GM23338 (cell line): ENCODE measurements at regions not wholly inside any gene's neighbourhood (a gene's known extent, or its start where the extent isn't known, plus 50 kb on each side); places are given as distances from the start of the nearest gene placed in this dataset.

Experiments
- ATAC-seq: fragments of 200-7000 bp; cut with Tn5 transposase; 3 replicates; pipeline ENCODE4 v1.9.1; 2020
- DNase-seq: peaks from one replicate; pipeline ENCODE4 v3.0.0-alpha.2; 2015; ENCODE audit warnings: low spot score
- H2AFZ ChIP-seq: fragments of 200-600 bp; sonication (generic); 2 replicates; pipeline ENCODE4 v1.8.0; 2016; ENCODE audit warnings: antibody characterized with exemption, mild to moderate bottlenecking, moderate library complexity
- H3F3A ChIP-seq: fragments of 200-600 bp; sonication (generic); replicated peaks from 2 replicates; pipeline ENCODE4 v1.8.0; 2017; ENCODE audit warnings: antibody characterized with exemption, mixed run types, low read depth
- H3K27ac ChIP-seq: fragments of 200-600 bp; sonication (generic); 2 replicates; pipeline ENCODE4 v1.6.1; 2016; ENCODE audit warnings: low read depth
- H3K27me3 ChIP-seq: fragments of 200-600 bp; sonication (generic); 2 replicates; pipeline ENCODE4 v1.8.0; 2016; ENCODE audit warnings: mild to moderate bottlenecking, mixed run types, moderate library complexity; ENCODE audit not compliant: insufficient read depth
- H3K36me3 ChIP-seq: fragments of 200-600 bp; sonication (generic); 2 replicates; pipeline ENCODE4 v1.8.0; 2016; ENCODE audit warnings: mild to moderate bottlenecking; ENCODE audit not compliant: insufficient read depth
- H3K4me1 ChIP-seq: fragments of 200-600 bp; sonication (generic); 2 replicates; pipeline ENCODE4 v1.8.0; 2016; ENCODE audit warnings: mild to moderate bottlenecking, moderate library complexity; ENCODE audit not compliant: insufficient read depth
- H3K4me2 ChIP-seq: fragments of 200-600 bp; sonication (generic); 2 replicates; pipeline ENCODE4 v1.7.1; 2017; ENCODE audit warnings: mixed run types
- H3K4me3 ChIP-seq: fragments of 200-600 bp; sonication (generic); 2 replicates; pipeline ENCODE4 v1.6.1; 2016; ENCODE audit warnings: mixed run types
- H3K79me2 ChIP-seq: fragments of 200-600 bp; sonication (generic); replicated peaks from 2 replicates; pipeline ENCODE4 v1.8.0; 2017; ENCODE audit warnings: mild to moderate bottlenecking; ENCODE audit not compliant: insufficient read depth
- H3K9me2 ChIP-seq: fragments of 200-600 bp; sonication (generic); 2 replicates; pipeline ENCODE4 v1.8.0; 2017; ENCODE audit not compliant: insufficient read depth
- H4K20me1 ChIP-seq: fragments of 200-600 bp; sonication (generic); replicated peaks from 2 replicates; pipeline ENCODE4 v1.8.0; 2017; ENCODE audit warnings: mild to moderate bottlenecking; ENCODE audit not compliant: insufficient read depth
- H3K27ac Mint-ChIP-seq: 2 replicates; pipeline ENCODE4 v1.8.0; 2020; ENCODE audit warnings: inconsistent platforms, mild to moderate bottlenecking, moderate library complexity, mixed read lengths
- H3K27me3 Mint-ChIP-seq: 3 replicates; pipeline ENCODE4 v1.8.0; 2022; ENCODE audit warnings: low read depth, mild to moderate bottlenecking, moderate library complexity, mixed read lengths, inconsistent platforms; ENCODE audit not compliant: insufficient read depth, poor library complexity
- H3K36me3 Mint-ChIP-seq: 3 replicates; pipeline ENCODE4 v1.8.0; 2021; ENCODE audit warnings: low read depth, mild to moderate bottlenecking, inconsistent platforms, moderate library complexity, mixed read lengths
- H3K4me1 Mint-ChIP-seq: 3 replicates; pipeline ENCODE4 v1.8.0; 2020; ENCODE audit warnings: mild to moderate bottlenecking, inconsistent platforms, mixed read lengths
- H3K4me3 Mint-ChIP-seq: 3 replicates; pipeline ENCODE4 v1.8.0; 2021; ENCODE audit warnings: moderate library complexity, mild to moderate bottlenecking, inconsistent platforms, mixed read lengths
- H3K9me3 Mint-ChIP-seq: 3 replicates; pipeline ENCODE4 v1.8.0; 2020; ENCODE audit warnings: moderate library complexity, mild to moderate bottlenecking, inconsistent platforms, mixed read lengths
- CREB1 ChIP-seq: fragments of 250-450 bp; sonication (Bioruptor Pico); IDR thresholded peaks from 2 replicates; pipeline ENCODE4 v1.5.0; 2020; ENCODE audit warnings: low read depth, mild to moderate bottlenecking, moderate library complexity
- EZH2 ChIP-seq: fragments of 200-600 bp; sonication (generic); IDR thresholded peaks from one replicate; pipeline ENCODE4 v1.8.0; 2017; ENCODE audit warnings: antibody characterized with exemption, mild to moderate bottlenecking, low read depth; ENCODE audit not compliant: unreplicated experiment
- EZH2phosphoT487 ChIP-seq: fragments of 200-600 bp; sonication (generic); IDR thresholded peaks from one replicate; pipeline ENCODE4 v1.8.1; 2018; ENCODE audit warnings: antibody characterized with exemption; ENCODE audit not compliant: unreplicated experiment
- JUNB ChIP-seq: IDR thresholded peaks from one replicate; pipeline ENCODE4 v1.6.1; 2016; ENCODE audit warnings: antibody characterized with exemption; ENCODE audit not compliant: unreplicated experiment
- NANOG ChIP-seq: IDR thresholded peaks from 2 replicates; pipeline ENCODE4 v1.6.1; 2016; ENCODE audit warnings: antibody characterized with exemption, borderline replicate concordance
- POLR2AphosphoS5 ChIP-seq: IDR thresholded peaks from 2 replicates; pipeline ENCODE4 v1.6.1; 2016; ENCODE audit warnings: antibody characterized with exemption, low read depth
- STAT1 ChIP-seq: IDR thresholded peaks from one replicate; pipeline ENCODE4 v1.6.1; 2016; ENCODE audit warnings: antibody characterized with exemption; ENCODE audit not compliant: unreplicated experiment
- ZNF114 ChIP-seq: fragments of 250-450 bp; sonication (Bioruptor Pico); IDR thresholded peaks from 2 replicates; pipeline ENCODE4 v1.5.0; 2020; ENCODE audit warnings: mild to moderate bottlenecking, moderate library complexity
- ZNF331 ChIP-seq: fragments of 250-450 bp; sonication (Bioruptor Pico); IDR thresholded peaks from 2 replicates; pipeline ENCODE4 v1.5.0; 2020; ENCODE audit warnings: low read depth, mild to moderate bottlenecking, moderate library complexity
- TF ChIP-seq, protein P1 (sequence below): IDR thresholded peaks from 2 replicates; pipeline ENCODE4 v1.6.1; 2016; ENCODE audit warnings: antibody characterized with exemption
- TF ChIP-seq, protein P2 (sequence below): IDR thresholded peaks from one replicate; pipeline ENCODE4 v1.6.1; 2018; ENCODE audit warnings: antibody characterized with exemption; ENCODE audit not compliant: unreplicated experiment
- TF ChIP-seq, protein P3 (sequence below): fragments of 250-450 bp; sonication (Bioruptor Pico); IDR thresholded peaks from 2 replicates; pipeline ENCODE4 v1.5.0; 2020; ENCODE audit warnings: mild to moderate bottlenecking, moderate library complexity

DNA sequence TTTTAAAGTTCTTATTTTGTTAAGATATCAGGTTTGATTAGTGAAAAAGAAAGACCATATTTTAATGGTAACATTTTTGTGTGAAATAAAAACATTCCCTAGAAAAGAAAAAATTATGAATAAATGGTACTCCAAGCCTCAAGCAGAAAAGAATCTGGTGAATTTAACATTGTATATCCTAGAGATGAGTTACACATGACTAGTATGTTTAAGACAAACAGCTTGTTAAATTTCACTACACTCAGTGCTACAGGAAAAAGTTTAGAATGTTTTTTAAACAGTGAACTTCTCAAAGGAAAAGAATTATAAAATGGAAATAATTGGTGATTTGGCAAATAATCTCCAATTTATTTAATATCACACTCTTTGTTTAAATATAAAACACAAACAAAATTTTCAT, 222.7 kb upstream of the MCHR2 start:
- no peaks in the 10 kb centered on the region for H3K9me3 Mint-ChIP-seq
- no peaks in the 10 kb centered on the region for H3F3A ChIP-seq
- no peak overlapping the region for H3K27ac Mint-ChIP-seq
- no peaks in the 10 kb centered on the region for H3K79me2 ChIP-seq
- ATAC-seq (no peak), DNase-seq (no peak)
- no peaks in the 10 kb centered on the region for H3K36me3 Mint-ChIP-seq
- no peaks in the 10 kb centered on the region for H4K20me1 ChIP-seq
- H3K4me1 Mint-ChIP-seq: no peaks in the 10 kb centered on the region
- H3K4me1 ChIP-seq: no peaks in the 10 kb centered on the region
- no peaks in the 10 kb centered on the region for H3K27me3 Mint-ChIP-seq
- H3K36me3 ChIP-seq: no peaks in the 10 kb centered on the region
- H3K9me2 ChIP-seq: no peaks in the 10 kb centered on the region
- H3K4me2 ChIP-seq: no peak overlapping the region
- H3K27me3 ChIP-seq: no peaks in the 10 kb centered on the region
- no peak overlapping the region for H2AFZ ChIP-seq
- TF ChIP-seq JUNB (no peak), EZH2 (no peak), EZH2phosphoT487 (no peak), ZNF114 (CRISPR knock-in tag) (no peak), POLR2AphosphoS5 (no peak), STAT1 (no peak)
- TF ChIP-seq, protein P1, sequence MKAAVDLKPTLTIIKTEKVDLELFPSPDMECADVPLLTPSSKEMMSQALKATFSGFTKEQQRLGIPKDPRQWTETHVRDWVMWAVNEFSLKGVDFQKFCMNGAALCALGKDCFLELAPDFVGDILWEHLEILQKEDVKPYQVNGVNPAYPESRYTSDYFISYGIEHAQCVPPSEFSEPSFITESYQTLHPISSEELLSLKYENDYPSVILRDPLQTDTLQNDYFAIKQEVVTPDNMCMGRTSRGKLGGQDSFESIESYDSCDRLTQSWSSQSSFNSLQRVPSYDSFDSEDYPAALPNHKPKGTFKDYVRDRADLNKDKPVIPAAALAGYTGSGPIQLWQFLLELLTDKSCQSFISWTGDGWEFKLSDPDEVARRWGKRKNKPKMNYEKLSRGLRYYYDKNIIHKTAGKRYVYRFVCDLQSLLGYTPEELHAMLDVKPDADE: no peak
- no peak overlapping the region for H3K27ac ChIP-seq
- H3K4me3 ChIP-seq: no peak overlapping the region
- H3K4me3 Mint-ChIP-seq: no peak overlapping the region

DNA sequence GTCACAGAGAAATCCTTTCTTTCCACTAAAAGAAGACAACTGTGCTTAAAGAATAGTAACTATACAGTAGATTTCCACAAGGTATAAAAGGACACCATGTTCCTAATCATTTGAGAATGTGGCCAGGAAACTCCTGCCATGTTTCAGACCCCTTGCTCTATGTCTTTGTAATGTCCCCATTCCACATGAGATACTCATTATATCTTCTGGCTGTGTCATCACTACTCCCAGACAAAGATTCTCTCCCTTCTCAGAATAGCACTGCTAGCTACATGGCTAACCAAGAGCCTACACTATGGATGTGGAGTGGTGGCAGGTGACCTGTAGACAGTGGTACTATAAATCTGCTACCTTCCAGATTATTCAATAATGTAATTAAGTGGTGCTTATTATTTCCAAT, 218.1 kb upstream of the MCHR2 start:
- Histone ChIP-seq H3K36me3 (no peaks in the 10 kb centered on the region), H4K20me1 (no peaks in the 10 kb centered on the region), H2AFZ (no peak overlapping the region), H3K27me3 (no peaks in the 10 kb centered on the region), H3K4me2 (no peak overlapping the region), H3K9me2 (no peaks in the 10 kb centered on the region), H3K79me2 (no peaks in the 10 kb centered on the region), H3K4me3 (no peak overlapping the region), H3K27ac (no peak overlapping the region), H3K4me1 (0 out of 2 replicates have a peak, but pooled peaks cover 4% of the 10 kb centered on the region), H3F3A (no peaks in the 10 kb centered on the region)
- no peaks in the 10 kb centered on the region for H3K9me3 Mint-ChIP-seq
- no peak overlapping the region for H3K4me3 Mint-ChIP-seq
- H3K36me3 Mint-ChIP-seq: no peaks in the 10 kb centered on the region
- ATAC-seq (no peak), DNase-seq (no peak)
- no peak overlapping the region for H3K27ac Mint-ChIP-seq
- H3K27me3 Mint-ChIP-seq: no peaks in the 10 kb centered on the region
- H3K4me1 Mint-ChIP-seq: peaks cover 11% of the 10 kb centered on the region
- TF ChIP-seq EZH2phosphoT487 (no peak), NANOG (no peak), ZNF331 (CRISPR knock-in tag) (no peak), ZNF114 (CRISPR knock-in tag) (no peak), CREB1 (CRISPR knock-in tag) (no peak)
- TF ChIP-seq, protein P2, sequence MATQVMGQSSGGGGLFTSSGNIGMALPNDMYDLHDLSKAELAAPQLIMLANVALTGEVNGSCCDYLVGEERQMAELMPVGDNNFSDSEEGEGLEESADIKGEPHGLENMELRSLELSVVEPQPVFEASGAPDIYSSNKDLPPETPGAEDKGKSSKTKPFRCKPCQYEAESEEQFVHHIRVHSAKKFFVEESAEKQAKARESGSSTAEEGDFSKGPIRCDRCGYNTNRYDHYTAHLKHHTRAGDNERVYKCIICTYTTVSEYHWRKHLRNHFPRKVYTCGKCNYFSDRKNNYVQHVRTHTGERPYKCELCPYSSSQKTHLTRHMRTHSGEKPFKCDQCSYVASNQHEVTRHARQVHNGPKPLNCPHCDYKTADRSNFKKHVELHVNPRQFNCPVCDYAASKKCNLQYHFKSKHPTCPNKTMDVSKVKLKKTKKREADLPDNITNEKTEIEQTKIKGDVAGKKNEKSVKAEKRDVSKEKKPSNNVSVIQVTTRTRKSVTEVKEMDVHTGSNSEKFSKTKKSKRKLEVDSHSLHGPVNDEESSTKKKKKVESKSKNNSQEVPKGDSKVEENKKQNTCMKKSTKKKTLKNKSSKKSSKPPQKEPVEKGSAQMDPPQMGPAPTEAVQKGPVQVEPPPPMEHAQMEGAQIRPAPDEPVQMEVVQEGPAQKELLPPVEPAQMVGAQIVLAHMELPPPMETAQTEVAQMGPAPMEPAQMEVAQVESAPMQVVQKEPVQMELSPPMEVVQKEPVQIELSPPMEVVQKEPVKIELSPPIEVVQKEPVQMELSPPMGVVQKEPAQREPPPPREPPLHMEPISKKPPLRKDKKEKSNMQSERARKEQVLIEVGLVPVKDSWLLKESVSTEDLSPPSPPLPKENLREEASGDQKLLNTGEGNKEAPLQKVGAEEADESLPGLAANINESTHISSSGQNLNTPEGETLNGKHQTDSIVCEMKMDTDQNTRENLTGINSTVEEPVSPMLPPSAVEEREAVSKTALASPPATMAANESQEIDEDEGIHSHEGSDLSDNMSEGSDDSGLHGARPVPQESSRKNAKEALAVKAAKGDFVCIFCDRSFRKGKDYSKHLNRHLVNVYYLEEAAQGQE: no peak
- TF ChIP-seq, protein P3, sequence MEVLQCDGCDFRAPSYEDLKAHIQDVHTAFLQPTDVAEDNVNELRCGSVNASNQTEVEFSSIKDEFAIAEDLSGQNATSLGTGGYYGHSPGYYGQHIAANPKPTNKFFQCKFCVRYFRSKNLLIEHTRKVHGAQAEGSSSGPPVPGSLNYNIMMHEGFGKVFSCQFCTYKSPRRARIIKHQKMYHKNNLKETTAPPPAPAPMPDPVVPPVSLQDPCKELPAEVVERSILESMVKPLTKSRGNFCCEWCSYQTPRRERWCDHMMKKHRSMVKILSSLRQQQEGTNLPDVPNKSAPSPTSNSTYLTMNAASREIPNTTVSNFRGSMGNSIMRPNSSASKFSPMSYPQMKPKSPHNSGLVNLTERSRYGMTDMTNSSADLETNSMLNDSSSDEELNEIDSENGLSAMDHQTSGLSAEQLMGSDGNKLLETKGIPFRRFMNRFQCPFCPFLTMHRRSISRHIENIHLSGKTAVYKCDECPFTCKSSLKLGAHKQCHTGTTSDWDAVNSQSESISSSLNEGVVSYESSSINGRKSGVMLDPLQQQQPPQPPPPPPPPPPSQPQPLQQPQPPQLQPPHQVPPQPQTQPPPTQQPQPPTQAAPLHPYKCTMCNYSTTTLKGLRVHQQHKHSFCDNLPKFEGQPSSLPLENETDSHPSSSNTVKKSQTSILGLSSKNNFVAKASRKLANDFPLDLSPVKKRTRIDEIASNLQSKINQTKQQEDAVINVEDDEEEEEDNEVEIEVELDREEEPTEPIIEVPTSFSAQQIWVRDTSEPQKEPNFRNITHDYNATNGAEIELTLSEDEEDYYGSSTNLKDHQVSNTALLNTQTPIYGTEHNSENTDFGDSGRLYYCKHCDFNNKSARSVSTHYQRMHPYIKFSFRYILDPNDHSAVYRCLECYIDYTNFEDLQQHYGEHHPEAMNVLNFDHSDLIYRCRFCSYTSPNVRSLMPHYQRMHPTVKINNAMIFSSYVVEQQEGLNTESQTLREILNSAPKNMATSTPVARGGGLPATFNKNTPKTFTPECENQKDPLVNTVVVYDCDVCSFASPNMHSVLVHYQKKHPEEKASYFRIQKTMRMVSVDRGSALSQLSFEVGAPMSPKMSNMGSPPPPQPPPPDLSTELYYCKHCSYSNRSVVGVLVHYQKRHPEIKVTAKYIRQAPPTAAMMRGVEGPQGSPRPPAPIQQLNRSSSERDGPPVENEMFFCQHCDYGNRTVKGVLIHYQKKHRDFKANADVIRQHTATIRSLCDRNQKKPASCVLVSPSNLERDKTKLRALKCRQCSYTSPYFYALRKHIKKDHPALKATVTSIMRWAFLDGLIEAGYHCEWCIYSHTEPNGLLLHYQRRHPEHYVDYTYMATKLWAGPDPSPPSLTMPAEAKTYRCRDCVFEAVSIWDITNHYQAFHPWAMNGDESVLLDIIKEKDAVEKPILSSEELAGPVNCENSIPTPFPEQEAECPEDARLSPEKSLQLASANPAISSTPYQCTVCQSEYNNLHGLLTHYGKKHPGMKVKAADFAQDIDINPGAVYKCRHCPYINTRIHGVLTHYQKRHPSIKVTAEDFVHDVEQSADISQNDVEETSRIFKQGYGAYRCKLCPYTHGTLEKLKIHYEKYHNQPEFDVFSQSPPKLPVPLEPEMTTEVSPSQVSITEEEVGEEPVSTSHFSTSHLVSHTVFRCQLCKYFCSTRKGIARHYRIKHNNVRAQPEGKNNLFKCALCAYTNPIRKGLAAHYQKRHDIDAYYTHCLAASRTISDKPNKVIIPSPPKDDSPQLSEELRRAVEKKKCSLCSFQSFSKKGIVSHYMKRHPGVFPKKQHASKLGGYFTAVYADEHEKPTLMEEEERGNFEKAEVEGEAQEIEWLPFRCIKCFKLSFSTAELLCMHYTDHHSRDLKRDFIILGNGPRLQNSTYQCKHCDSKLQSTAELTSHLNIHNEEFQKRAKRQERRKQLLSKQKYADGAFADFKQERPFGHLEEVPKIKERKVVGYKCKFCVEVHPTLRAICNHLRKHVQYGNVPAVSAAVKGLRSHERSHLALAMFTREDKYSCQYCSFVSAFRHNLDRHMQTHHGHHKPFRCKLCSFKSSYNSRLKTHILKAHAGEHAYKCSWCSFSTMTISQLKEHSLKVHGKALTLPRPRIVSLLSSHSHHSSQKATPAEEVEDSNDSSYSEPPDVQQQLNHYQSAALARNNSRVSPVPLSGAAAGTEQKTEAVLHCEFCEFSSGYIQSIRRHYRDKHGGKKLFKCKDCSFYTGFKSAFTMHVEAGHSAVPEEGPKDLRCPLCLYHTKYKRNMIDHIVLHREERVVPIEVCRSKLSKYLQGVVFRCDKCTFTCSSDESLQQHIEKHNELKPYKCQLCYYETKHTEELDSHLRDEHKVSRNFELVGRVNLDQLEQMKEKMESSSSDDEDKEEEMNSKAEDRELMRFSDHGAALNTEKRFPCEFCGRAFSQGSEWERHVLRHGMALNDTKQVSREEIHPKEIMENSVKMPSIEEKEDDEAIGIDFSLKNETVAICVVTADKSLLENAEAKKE (CRISPR knock-in tag): no peak
